K562 (cell line): ENCODE measurements at regions not wholly inside any gene's neighbourhood (a gene's known extent, or its start where the extent isn't known, plus 50 kb on each side); places are given as distances from the start of the nearest gene placed in this dataset.

Experiments used
- ATAC-seq: fragments of 200-7000 bp; cut with Tn5 transposase; 3 replicates; pipeline ENCODE4 v1.9.1; 2020; ENCODE audit warnings: moderate library complexity
- BruUV-seq: library from RNA; stranded (reverse); fragments of 400-500 nt; replicated peaks from 2 replicates; lab custom pipeline; 2021; lab: Mats Ljungman, UMichigan
- CTCF ChIA-PET: fragments of 300-600 bp; formaldehyde crosslinking; extraction: SDS; loops from one replicate; lab custom pipeline; 2021; ENCODE audit warnings: low intra/inter-chr PET ratio; lab: Yijun Ruan, JAX
- POLR2A ChIA-PET: fragments of 300-600, 350-650 bp; sonication (Branson Sonifier 250); formaldehyde crosslinking; extraction: SDS; loops from one replicate; lab custom pipeline; 2021; ENCODE audit warnings: antibody characterized with exemption, inconsistent platforms; lab: Yijun Ruan, JAX
- DNase-seq, 4 experiments: peaks; one replicate each; pipeline versions ENCODE4 v3.0.0 to v3.0.0-alpha.2; 2011 to 2018; ENCODE audit warnings: low spot score in 3 of 4, mixed read lengths in 3 of 4; ENCODE audit errors: extremely low read depth in 1 of 4
- FAIRE-seq: peaks from 2 replicates; lab custom pipeline; 2011; peaks lifted over from hg19 to GRCh38; lab: Jason Lieb, UNC
- H2AFZ ChIP-seq: 2 replicates; pipeline ENCODE4 v1.6.0; 2011; ENCODE audit warnings: low read depth, low read length, control low read depth, inconsistent platforms
- H3K27ac ChIP-seq: fragments of 200-600 bp; 3 replicates; pipeline ENCODE4 v1.8.0; 2011; ENCODE audit warnings: low read depth, mild to moderate bottlenecking, control low read depth, inconsistent platforms, low read length, moderate library complexity, mixed read lengths; ENCODE audit errors: extremely low read depth
- H3K27me3 ChIP-seq, 2 experiments: fragments of 300-600 bp in 1 of 2; 2 replicates in 1 of 2; 3 replicates in 1 of 2; pipeline versions ENCODE4 v1.6.0 to v1.8.0; 2011; ENCODE audit warnings: inconsistent platforms in 2 of 2, low read length in 2 of 2, mild to moderate bottlenecking in 1 of 2, mixed read lengths in 1 of 2, moderate library complexity in 1 of 2; ENCODE audit not compliant: control insufficient read depth in 2 of 2, insufficient read depth in 2 of 2
- H3K36me3 ChIP-seq: fragments of 300-600 bp; 3 replicates; pipeline ENCODE4 v1.8.0; 2011; ENCODE audit warnings: mild to moderate bottlenecking, low read length, inconsistent platforms; ENCODE audit not compliant: control insufficient read depth, insufficient read depth
- H3K4me1 ChIP-seq, 2 experiments: fragments of 200-600 bp in 1 of 2; replicated peaks in 1 of 2; 2 replicates in 1 of 2; 3 replicates in 1 of 2; pipeline versions ENCODE4 v1.5.1 to v1.8.0; 2011; ENCODE audit warnings: inconsistent platforms in 2 of 2, low read length in 2 of 2, mild to moderate bottlenecking in 1 of 2, mixed read lengths in 1 of 2, moderate library complexity in 1 of 2; ENCODE audit not compliant: control insufficient read depth in 2 of 2, insufficient read depth in 2 of 2
- H3K4me2 ChIP-seq: 2 replicates; pipeline ENCODE4 v1.6.1; 2011; ENCODE audit warnings: low read length, control low read depth, inconsistent platforms, mixed read lengths; ENCODE audit not compliant: insufficient read depth
- H3K4me3 ChIP-seq: fragments of 200-600 bp; sonication (generic), shearing (Covaris generic); 2 replicates; pipeline ENCODE4 v1.5.1; 2016; ENCODE audit warnings: control low read depth, inconsistent platforms
- H3K79me2 ChIP-seq: fragments of 200-600 bp; 3 replicates; pipeline ENCODE4 v1.8.0; 2011; ENCODE audit warnings: low read length, inconsistent platforms; ENCODE audit not compliant: control insufficient read depth, insufficient read depth
- H3K9ac ChIP-seq, 2 experiments: 2 replicates each; pipeline versions ENCODE4 v1.6.0 to v1.6.1; 2011; ENCODE audit warnings: low read depth in 2 of 2, low read length in 2 of 2, control low read depth in 1 of 2, inconsistent platforms in 1 of 2, mild to moderate bottlenecking in 1 of 2, mixed read lengths in 1 of 2; ENCODE audit not compliant: insufficient read depth in 1 of 2
- H3K9me1 ChIP-seq: one replicate; pipeline ENCODE4 v1.6.0; 2011; ENCODE audit warnings: inconsistent platforms, mild to moderate bottlenecking, low read length, moderate library complexity; ENCODE audit not compliant: control insufficient read depth, insufficient read depth
- H3K9me3 ChIP-seq: replicated peaks from 2 replicates; pipeline ENCODE4 v1.5.1; 2011; ENCODE audit warnings: low read depth, low read length, inconsistent platforms; ENCODE audit not compliant: control insufficient read depth, insufficient read depth
- H4K20me1 ChIP-seq: replicated peaks from 2 replicates; pipeline ENCODE4 v1.6.1; 2011; ENCODE audit warnings: low read length, inconsistent platforms, mixed read lengths; ENCODE audit not compliant: control insufficient read depth, insufficient read depth
- BCOR ChIP-seq: fragments of 450-650 bp; IDR thresholded peaks from 2 replicates; pipeline ENCODE4 v1.6.1; 2016
- CHD4 ChIP-seq: fragments of 200-600 bp; sonication (generic); IDR thresholded peaks from 3 replicates; pipeline ENCODE4 v1.6.1; 2012; ENCODE audit warnings: low read depth, mild to moderate bottlenecking, mixed read lengths, low read length, inconsistent platforms; ENCODE audit not compliant: insufficient read depth, insufficient replicate concordance, poor library complexity, severe bottlenecking
- PRPF4 ChIP-seq: fragments of 200-400 bp; formaldehyde crosslinking; IDR thresholded peaks from one replicate; pipeline ENCODE4 v1.6.1; 2017; ENCODE audit warnings: low read length, low read depth, mild to moderate bottlenecking; ENCODE audit not compliant: insufficient read depth, poor library complexity, severe bottlenecking
- RBM14 ChIP-seq: fragments of 200-400 bp; formaldehyde crosslinking; IDR thresholded peaks from 2 replicates; pipeline ENCODE4 v1.6.1; 2018; ENCODE audit warnings: low read depth, mild to moderate bottlenecking, low read length, moderate library complexity, borderline replicate concordance; ENCODE audit not compliant: insufficient read depth
- SMAD4 ChIP-seq: fragments of 250-450 bp; sonication (Bioruptor Pico); conservative IDR thresholded peaks from 2 replicates; pipeline ENCODE4 v1.8.0; 2021; ENCODE audit warnings: inconsistent platforms, mild to moderate bottlenecking, moderate library complexity
- SRSF9 ChIP-seq: fragments of 200-400 bp; formaldehyde crosslinking; IDR thresholded peaks from 2 replicates; pipeline ENCODE4 v1.6.1; 2017; ENCODE audit warnings: low read depth, low read length, borderline replicate concordance
- TOE1 ChIP-seq, 2 experiments: fragments of 450-650 bp in 1 of 2; sonication (generic) in 1 of 2; formaldehyde crosslinking in 1 of 2; IDR thresholded peaks; 2 replicates each; pipeline versions ENCODE4 v1.7.1 to v1.8.0; 2016 to 2022; ENCODE audit warnings: borderline replicate concordance in 2 of 2, mild to moderate bottlenecking in 2 of 2, antibody characterized with exemption in 1 of 2, inconsistent platforms in 1 of 2, low read depth in 1 of 2, missing genetic modification reagents in 1 of 2, moderate library complexity in 1 of 2
- ZBTB7A ChIP-seq: IDR thresholded peaks from 2 replicates; pipeline ENCODE4 v1.6.1; 2011; ENCODE audit warnings: low read depth, mild to moderate bottlenecking, low read length, moderate library complexity, borderline replicate concordance; ENCODE audit not compliant: control insufficient read depth
- ZNF384 ChIP-seq: IDR thresholded peaks from 2 replicates; pipeline ENCODE4 v1.6.1; 2012; ENCODE audit warnings: low read depth, low read length, improper control_type of control experiment
- WGBS: fragments of 100-300 bp; shearing (Covaris generic); methylation state at CpG from one replicate; pipeline ENCODE4 v1.1.6; 2016; ENCODE audit warnings: low coverage, mixed read lengths; ENCODE audit not compliant: insufficient coverage; ENCODE audit errors: missing lambda C conversion rate; 5-methylcytosine and 5-hydroxymethylcytosine counted together
- in situ Hi-C: fragments of 300-500 bp; cut with MboI; formaldehyde crosslinking; loops from 4 replicates; pipeline ENCODE4 v1.15.0; 2018; ENCODE audit warnings: inconsistent platforms, mixed read lengths
- intact Hi-C: fragments of 100-400 bp; cut with micrococcal nuclease; formaldehyde crosslinking; loops from 2 replicates; pipeline ENCODE4 v1.14.2; 2022
- TF ChIP-seq, protein P1 (sequence below): fragments of 250-450 bp; sonication (Bioruptor Pico); IDR thresholded peaks from 2 replicates; pipeline ENCODE4 v1.8.0; 2022; ENCODE audit warnings: inconsistent platforms
- TF ChIP-seq, protein P2 (sequence below): fragments of 250-450 bp; sonication (Bioruptor Pico); IDR thresholded peaks from 2 replicates; pipeline ENCODE4 v1.8.0; 2021; ENCODE audit warnings: moderate library complexity, mild to moderate bottlenecking, inconsistent platforms

DNA sequence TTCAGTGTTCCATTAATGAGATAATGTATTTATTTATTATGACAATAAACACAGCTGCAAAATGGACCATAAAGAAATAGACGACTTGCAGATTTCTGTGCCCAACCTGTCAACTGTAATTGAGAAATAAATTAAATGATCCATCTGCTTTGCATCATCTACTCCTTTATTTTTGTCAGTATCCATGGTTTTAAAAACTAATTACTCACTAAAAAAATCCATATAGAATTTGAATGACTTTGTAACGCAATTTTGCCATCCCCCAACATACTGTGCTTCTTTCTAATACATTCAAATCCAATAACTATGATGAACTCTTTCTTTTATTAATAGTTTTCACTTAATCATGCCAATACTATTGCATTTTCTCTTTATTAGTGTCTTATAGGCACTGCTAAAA is 388.5 kb upstream of the SORCS1 start (continued):
- TF ChIP-seq, protein P1, sequence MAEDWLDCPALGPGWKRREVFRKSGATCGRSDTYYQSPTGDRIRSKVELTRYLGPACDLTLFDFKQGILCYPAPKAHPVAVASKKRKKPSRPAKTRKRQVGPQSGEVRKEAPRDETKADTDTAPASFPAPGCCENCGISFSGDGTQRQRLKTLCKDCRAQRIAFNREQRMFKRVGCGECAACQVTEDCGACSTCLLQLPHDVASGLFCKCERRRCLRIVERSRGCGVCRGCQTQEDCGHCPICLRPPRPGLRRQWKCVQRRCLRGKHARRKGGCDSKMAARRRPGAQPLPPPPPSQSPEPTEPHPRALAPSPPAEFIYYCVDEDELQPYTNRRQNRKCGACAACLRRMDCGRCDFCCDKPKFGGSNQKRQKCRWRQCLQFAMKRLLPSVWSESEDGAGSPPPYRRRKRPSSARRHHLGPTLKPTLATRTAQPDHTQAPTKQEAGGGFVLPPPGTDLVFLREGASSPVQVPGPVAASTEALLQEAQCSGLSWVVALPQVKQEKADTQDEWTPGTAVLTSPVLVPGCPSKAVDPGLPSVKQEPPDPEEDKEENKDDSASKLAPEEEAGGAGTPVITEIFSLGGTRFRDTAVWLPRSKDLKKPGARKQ, result no peak
- TF ChIP-seq CHD4, result no peak

DNA sequence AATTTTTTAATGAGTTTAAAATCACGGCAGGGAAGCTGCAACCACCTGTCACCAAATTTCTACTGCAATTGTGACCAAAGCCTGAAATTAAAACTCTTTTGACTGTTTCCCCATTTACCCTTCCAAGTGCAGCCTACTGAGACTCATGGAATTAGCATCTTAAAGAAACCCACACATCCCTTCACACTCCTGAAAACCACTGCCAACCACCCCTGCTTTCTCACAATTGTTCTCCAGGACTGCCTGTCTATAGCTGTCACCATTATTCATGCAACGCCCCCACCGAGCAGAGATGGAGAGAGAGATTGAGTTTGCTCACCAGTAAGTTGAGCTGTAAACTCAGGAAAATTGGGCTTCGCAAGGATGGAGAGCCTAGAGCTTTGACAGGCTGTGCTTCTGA is 383.8 kb upstream of the SORCS1 start:
- Histone ChIP-seq H3K79me2 (no peaks in the 10 kb centered on the region), H3K9me3 (no peaks in the 10 kb centered on the region), H3K9ac (no peak overlapping the region), H3K9me1 (no peaks in the 10 kb centered on the region), H3K4me2 (no peak overlapping the region), H3K4me3 (no peak overlapping the region), H3K27ac (no peak overlapping the region), H4K20me1 (no peaks in the 10 kb centered on the region), H3K36me3 (no peaks in the 10 kb centered on the region), H3K27me3 (no peaks in the 10 kb centered on the region), H3K4me1 (no peaks in the 10 kb centered on the region), H2AFZ (no peak overlapping the region)
- DNase-seq (no peak), FAIRE-seq (no peak), ATAC-seq (no peak)
- 0% methylated on average over 4 of the region's 4 CpGs for WGBS
- TF ChIP-seq RBM14, result no peak
- TF ChIP-seq, protein P2, sequence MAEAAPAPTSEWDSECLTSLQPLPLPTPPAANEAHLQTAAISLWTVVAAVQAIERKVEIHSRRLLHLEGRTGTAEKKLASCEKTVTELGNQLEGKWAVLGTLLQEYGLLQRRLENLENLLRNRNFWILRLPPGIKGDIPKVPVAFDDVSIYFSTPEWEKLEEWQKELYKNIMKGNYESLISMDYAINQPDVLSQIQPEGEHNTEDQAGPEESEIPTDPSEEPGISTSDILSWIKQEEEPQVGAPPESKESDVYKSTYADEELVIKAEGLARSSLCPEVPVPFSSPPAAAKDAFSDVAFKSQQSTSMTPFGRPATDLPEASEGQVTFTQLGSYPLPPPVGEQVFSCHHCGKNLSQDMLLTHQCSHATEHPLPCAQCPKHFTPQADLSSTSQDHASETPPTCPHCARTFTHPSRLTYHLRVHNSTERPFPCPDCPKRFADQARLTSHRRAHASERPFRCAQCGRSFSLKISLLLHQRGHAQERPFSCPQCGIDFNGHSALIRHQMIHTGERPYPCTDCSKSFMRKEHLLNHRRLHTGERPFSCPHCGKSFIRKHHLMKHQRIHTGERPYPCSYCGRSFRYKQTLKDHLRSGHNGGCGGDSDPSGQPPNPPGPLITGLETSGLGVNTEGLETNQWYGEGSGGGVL (CRISPR knock-in tag), result no peak
- no peak for TF ChIP-seq ZNF384
- no peak for TF ChIP-seq TOE1 (IDR thresholded peaks at IDR 0.05; ENCODE audit: borderline replicate concordance)
- no peak for TF ChIP-seq TOE1 (CRISPR knock-in tag; IDR thresholded peaks at IDR 0.05; ENCODE audit: borderline replicate concordance, low read depth)
- TF ChIP-seq BCOR, result no peak
- no peak for TF ChIP-seq PRPF4
- no peak for TF ChIP-seq SRSF9
- no peak for TF ChIP-seq ZBTB7A
- no peak for TF ChIP-seq SMAD4 (CRISPR knock-in tag)
- in situ Hi-C loops (no loop called here), intact Hi-C loops (no loop called here)
- CTCF ChIA-PET, result no interaction called here
- BruUV-seq, result no TSS peak
- POLR2A ChIA-PET, result no interaction called here
